HG03378 (cell line): ENCODE measurements at regions not wholly inside any gene's neighbourhood (a gene's known extent, or its start where the extent isn't known, plus 50 kb on each side); places are given as distances from the start of the nearest gene placed in this dataset.

Experiments used
- ATAC-seq: cut with Tn5 transposase; IDR thresholded peaks from one replicate; pipeline ENCODE4 v1.9.1; 2021; ENCODE audit warnings: mild to moderate bottlenecking, moderate library complexity; ENCODE audit not compliant: unreplicated experiment

- no peak for ATAC-seq
Measured at GRCh38 chr4:111770514-111770913, 374.7 kb upstream of the FAM241A start.

- no peak for ATAC-seq
Measured at GRCh38 chr4:111773858-111774257, 371.4 kb upstream of the FAM241A start.

GRCh38 chr4:111775556-111776297 is 369.5 kb upstream of the FAM241A start:
- no peak for ATAC-seq

GRCh38 chr4:111776561-111776960 is 368.7 kb upstream of the FAM241A start:
- no peak for ATAC-seq

GRCh38 chr4:111778543-111778942 is 366.7 kb upstream of the FAM241A start:
- no peak for ATAC-seq

GRCh38 chr4:111780965-111781364 is 364.3 kb upstream of the FAM241A start:
- ATAC-seq: no peak

- ATAC-seq: no peak
Measured at GRCh38 chr4:111781611-111782010, 363.6 kb upstream of the FAM241A start.

- ATAC-seq: no peak
Measured at GRCh38 chr4:111788099-111788498, 357.2 kb upstream of the FAM241A start.

- no peak for ATAC-seq
Measured at GRCh38 chr4:111789901-111790640, 355.2 kb upstream of the FAM241A start.

GRCh38 chr4:111792632-111793031 is 352.6 kb upstream of the FAM241A start:
- ATAC-seq: no peak

GRCh38 chr4:111793433-111794091 is 351.7 kb upstream of the FAM241A start:
- ATAC-seq: no peak

- no peak for ATAC-seq
Measured at GRCh38 chr4:111797455-111798163, 347.6 kb upstream of the FAM241A start.

GRCh38 chr4:111798840-111799239 is 346.4 kb upstream of the FAM241A start:
- ATAC-seq: no peak

- no peak for ATAC-seq
Measured at GRCh38 chr4:111800551-111800950, 344.7 kb upstream of the FAM241A start.

GRCh38 chr4:111802191-111802590 is 343.1 kb upstream of the FAM241A start:
- no peak for ATAC-seq

- no peak for ATAC-seq
Measured at GRCh38 chr4:111806331-111806730, 338.9 kb upstream of the FAM241A start.

- no peak for ATAC-seq
Measured at GRCh38 chr4:111807576-111807975, 337.7 kb upstream of the FAM241A start.

- ATAC-seq: no peak
Measured at GRCh38 chr4:111808174-111808573, 337.1 kb upstream of the FAM241A start.

- ATAC-seq: no peak
Measured at GRCh38 chr4:111811661-111812060, 333.6 kb upstream of the FAM241A start.

GRCh38 chr4:111812114-111812513 is 333.1 kb upstream of the FAM241A start:
- no peak for ATAC-seq

- ATAC-seq: no peak
Measured at GRCh38 chr4:111812760-111813159, 332.5 kb upstream of the FAM241A start.
